NCI-H1048 (cell line): ENCODE measurements at regions not wholly inside any gene's neighbourhood (a gene's known extent, or its start where the extent isn't known, plus 50 kb on each side); places are given as distances from the start of the nearest gene placed in this dataset.

ENCODE experiments used
- DNase-seq: peaks from one replicate; lab custom pipeline; 2025; lab: John Stamatoyannopoulos, UW

DNA sequence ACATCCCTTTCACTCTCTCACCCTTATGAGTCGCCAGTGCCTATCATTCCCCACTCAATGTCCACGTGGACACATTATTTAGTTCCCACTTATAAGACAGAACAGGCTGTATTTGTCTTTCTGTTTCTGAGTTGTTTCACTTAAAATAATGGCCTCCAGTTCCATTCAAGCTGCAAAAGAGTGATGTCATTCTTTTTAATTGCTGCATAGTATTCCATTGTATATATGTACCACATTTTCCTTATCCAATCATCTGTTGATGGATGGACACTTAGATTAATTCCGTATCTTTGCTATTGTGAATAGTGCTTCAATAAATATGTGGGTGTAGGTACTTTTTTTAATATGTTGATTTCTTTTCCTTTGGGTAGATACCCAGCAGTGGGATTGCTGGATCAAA is 79.1 kb downstream of the ZNF365 start:
- no peak for DNase-seq

DNA sequence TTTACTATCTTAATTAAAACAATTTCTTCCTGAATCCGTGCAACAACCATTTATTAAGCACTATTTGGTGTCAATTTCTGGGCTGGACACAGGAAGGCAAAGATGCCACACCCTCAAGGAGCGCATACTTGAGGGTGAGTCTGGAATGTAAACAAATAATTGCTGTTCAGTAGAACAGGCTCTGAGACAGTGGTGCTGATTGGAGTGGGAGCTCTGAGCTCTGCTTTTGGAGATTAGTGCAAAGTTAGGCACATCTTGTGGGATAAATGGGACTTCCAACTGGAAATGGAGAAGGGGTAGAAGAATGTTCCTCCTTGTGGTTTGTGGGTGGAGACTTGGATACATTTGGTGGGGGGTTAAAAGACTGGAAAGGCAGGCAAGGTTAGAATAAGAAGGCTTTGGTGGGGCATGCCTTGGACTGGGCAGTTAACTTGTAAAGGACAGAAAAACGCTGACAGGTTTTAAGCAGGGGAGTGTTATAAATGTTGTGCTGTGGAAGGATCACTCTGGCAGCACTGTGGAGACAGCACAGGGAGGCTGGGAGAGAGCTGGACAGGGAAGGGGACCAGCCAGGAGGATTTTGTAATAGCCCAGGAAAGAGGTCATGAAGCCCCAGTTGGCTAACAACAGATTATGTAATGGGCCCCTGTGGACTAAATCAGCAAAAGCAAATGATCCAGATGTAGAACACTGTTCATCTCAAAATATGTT is 80.7 kb downstream of the ZNF365 start:
- no peak for DNase-seq

DNA sequence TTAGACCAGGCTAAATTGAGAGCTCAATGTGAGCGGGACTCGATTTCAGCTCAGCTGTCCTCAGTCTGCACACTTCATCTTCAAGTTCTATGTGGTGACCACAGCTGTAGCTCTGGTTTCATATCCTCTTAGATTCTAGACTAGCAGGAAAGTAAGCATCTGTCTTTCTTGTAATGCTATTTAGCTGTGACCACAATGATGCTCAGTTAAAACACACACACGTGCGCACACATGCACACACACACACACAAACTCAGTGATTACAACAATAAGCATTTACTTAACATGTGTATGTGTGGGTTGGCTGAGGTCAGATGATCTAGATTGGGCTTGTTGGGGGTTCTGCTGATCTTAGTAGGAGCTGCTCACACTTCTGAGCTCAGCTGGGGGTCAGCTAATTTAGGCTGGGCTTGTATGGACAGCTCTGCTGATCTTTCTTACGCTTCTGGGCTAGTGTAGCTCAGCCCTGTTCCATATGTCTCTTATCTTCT is 82.5 kb downstream of the ZNF365 start:
- no peak for DNase-seq

DNA sequence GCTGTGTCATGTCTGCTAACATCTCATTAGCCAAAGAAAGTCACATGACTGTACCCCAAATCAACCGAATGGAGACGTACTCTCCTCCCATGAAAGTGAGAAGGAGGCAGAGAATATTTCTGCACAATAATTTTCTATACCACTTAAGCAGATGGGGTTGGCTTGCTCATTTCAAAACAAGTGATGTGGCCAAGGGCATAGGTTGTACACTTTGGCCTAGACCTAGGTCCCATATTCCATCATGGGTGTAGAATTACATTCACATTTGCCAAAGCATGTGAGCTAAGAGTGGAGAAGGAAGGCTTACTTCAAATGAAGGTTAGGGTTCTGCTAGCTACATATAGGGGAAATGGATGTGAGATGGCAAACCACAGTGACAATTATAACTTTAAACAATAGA is 83.0 kb downstream of the ZNF365 start:
- no peak for DNase-seq

DNA sequence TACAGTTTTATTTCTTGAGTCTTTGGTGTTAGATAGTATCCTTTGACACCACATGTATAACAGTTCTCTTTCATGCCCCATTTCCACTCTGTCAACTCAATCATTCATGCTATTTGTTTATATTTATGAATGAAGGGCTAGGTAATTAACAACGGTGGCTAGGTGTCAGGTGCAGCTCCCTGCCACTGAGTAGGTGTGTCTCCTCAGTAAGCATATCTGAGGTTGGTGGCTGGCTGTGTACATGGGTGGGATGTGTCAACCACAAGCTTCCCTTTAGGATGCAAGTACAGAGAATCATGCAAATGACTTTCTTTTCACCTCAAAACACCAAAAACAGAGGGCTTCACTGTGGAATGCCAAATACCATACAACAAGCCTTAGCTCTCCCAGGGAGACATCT is 83.4 kb downstream of the ZNF365 start:
- DNase-seq: no peak

DNA sequence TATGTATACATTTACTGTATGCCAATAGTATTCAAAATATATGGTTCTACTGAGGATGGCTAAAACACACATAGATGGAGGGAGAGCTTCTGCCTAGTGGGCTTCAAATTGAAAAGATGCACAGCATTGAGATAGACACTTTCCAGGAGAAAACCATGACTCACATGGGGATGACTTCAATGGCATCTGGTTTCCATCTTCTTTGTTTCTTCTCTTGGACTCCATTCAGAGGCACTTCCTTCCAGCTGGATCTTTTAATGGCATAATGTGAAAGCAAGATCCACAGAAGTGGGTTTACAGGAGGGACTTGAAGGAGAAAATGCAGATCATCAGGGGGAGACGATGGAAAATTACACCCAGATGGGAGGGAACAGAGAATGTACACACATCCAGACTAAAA is 84.9 kb downstream of the ZNF365 start:
- no peak for DNase-seq

DNA sequence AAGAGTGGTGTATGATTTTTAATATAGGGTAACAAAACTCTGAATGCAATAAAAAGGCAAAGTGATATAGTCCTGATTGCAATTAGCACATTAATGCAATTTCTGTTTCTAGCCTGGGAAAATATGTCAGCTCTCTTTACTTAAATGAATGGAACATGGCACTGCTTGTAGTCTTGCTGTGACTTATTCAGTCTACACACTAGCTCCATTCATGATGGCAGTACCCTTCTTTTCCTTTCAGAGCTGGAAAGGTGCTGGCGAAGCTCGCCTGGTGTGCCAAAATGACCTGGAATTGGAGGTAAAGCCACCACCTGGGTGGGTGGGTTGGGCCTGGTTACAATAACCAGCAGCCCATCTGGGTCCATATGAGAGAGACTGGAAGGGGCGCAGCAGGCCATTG is 85.3 kb downstream of the ZNF365 start:
- DNase-seq: no peak

DNA sequence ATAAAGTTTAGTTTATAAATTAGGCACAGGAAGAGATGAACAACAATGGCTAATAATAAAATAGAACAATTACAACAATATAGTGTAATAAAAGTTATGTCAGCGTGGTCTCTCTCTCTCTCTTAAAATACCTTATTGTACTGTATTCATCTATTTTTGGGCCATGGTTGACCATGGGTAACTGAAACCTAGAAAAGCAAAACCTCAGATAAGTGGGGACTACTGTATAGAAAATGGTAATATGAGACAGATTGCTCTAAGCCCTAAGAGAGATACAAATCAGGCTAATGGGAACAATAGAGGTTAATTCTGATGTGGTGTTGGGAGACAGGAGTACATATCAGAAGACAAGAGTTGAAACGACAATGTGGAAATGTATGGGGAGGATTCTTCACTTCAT is 86.2 kb downstream of the ZNF365 start:
- no peak for DNase-seq

DNA sequence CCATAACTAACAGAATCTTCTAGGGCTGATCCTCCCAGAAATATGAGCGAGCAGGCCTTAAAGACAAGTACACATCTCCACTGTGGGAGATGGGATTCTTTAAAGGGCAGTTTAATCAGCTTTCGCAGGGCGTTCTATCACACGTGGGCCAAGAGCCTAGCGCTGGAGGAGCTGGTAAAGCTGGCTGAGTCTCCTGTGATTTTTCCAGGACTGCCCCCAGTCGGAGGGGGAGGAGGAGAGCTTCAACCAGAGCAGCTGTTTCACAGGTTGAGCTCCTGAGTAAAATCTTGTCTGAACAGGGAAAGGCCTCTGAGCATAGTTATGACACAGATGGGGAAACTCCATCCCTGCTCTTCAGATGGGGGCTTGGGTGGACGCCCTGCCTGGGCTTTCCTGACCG is 87.0 kb downstream of the ZNF365 start:
- no peak for DNase-seq

DNA sequence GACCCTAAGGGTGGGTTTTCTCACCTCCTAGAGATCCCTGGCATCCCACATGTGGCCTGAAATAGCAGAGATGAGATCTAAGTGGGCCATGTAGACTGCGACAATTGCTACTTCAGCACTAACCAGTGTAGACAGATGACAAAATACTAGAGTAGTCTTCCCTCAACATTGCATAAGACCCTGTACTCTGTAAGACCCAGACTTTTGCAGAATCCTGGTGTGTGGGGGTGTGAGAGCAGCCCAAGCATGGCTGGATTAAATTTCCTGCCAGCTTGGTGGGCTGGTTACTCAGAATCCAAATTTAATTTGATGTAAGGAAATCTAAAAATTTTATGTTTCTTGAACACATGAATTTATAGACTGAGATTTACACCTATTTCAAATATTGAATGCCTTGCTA is 88.3 kb downstream of the ZNF365 start:
- no peak for DNase-seq

DNA sequence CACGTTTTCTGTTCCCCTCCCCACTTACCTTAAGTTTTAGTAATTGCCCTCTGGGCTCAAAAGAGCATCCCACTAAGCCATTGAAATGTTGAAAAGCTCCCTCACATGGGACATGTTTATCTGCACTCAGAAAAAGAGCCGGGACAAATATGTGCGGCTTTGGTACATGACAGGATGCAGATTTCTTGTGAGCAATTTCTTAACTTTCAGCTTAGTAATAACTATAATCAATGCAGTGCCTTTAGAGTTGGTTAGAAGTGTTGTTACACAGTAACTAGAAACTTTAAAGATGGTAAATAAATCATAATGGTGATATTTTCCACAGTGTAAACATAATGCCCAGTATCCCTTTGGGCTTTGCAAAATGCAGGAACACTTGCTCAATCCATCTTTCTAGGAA is 89.2 kb downstream of the ZNF365 start:
- DNase-seq: no peak

DNA sequence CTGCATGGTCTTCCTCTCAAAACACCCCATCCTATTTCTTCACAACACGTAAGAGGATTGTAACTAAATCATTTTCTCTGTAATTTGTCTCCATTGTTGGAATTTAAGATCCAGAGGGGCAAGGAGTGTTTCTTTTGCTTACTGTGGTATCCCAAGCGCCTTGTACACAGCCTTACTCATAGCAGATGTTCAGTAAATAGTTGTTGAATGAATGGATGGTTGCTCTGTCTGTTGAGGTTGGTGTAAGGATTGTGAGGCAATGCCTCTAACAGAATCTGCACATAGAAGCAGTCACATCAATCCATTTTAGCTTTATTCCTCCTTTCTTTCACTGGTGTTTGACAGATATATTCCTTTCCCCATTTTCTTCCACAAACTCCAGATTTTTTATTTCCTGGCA is 90.1 kb downstream of the ZNF365 start:
- DNase-seq: no peak

DNA sequence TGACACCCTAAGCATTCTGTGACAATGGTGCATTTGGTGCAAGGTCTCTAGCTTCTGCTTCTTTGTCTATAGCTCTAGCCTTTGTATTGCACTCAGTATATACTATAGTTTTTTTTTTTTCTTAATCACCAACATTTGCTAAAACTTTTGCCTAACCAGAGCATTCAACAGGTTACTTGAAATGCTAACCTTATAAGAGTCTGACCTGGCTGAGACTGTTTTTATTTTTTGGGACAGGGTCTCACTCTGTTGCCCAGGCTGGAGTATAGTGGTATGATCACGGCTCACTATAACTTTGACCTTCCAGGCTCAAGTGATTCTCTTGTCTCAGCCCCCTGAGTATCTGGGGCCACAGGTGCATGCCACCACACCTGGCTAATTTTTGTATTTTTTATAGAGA is 92.4 kb downstream of the ZNF365 start:
- DNase-seq: no peak

DNA sequence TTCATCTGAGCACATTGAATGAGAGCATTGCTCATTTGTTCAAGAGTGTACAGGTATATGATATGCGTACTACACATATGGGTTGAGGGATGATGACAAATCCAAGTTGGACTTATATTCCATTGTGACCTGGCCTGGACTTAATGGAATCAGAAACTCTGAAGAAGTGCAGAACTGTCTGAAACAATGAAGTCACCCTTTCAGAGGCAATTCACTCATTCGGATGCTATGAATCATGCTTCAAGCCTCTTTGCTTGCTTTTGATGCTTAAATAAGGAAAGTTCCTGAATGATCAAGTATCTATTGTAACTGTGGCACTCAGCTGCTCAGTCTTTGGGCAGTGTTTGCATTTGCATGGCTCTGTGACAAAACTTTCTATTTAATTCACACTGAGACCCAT is 93.4 kb downstream of the ZNF365 start:
- DNase-seq: no peak

DNA sequence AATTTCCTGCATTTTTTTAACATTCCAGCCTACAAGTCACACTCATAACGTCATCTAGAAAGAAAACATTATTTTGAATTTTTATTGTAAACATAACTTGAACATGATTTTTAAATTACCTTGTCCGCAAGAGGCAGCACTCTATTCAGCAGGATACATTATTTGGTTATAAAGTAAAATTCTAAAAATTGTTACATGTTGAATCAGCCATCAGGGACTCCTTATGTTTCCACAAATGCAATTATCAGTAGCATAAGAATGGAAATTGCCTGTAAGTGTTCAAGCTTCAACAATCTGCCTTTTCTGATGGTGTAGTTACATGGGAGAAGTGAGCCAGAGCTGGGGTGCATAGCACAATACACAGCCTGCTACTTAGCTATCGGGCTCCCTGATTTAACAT is 97.5 kb downstream of the ZNF365 start:
- no peak for DNase-seq

DNA sequence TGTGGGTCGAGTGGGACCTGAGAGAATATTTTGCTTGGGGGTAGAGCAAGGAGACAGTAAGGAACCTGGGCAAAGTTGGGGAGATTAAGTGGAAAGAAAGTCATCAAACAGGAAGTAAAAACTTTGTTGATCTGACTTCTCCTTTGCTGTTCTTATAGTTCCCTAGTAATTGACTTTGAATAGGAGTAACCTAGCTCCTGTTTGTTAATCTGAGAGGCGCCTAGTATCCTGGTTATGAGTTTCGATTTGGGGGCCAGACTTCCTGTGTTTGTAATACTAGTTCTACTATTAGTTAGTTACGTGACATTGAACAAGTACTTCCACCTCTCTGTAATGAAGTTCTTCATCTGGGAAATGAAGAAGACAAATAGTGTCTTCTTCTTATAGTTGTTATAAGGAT is 99.1 kb downstream of the ZNF365 start:
- no peak for DNase-seq

DNA sequence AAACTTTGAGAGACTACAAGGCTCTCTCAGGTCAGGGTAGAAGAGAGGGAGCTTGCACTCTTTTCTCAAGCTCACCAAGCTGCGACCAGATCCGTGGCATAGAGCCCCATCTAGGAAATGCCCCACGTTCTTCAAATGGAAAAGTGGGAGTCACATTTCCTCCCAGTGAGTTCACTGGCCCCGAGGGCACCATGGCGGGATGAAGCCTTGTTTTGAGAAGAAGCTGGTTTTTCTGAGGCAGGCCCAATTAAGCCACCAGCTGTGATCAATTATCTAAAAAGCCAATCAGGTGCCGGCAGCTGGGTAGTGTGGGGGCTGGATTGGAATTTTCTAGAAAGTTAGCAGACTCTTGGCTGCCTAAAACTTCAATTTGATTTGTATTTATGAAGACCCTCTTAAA is 101.4 kb downstream of the ZNF365 start:
- no peak for DNase-seq

DNA sequence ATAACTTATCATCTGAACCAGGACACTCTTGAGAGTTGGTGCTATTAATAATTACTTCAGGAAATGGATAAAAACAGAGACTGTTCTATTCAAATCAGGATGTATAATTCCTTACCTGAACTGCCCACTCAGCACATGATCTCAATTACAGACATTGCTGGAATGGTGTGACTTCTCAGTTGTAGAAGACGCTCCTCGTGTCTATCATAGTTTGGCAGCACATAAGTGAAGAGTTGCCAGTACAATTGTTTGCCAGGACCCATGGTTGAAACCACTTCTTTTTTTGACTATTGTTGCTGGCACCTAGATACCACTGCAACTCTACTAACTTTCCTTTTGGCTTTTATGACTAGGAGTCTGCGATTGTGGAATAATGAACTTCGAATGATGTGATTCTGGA is 105.4 kb downstream of the ZNF365 start:
- DNase-seq: no peak

DNA sequence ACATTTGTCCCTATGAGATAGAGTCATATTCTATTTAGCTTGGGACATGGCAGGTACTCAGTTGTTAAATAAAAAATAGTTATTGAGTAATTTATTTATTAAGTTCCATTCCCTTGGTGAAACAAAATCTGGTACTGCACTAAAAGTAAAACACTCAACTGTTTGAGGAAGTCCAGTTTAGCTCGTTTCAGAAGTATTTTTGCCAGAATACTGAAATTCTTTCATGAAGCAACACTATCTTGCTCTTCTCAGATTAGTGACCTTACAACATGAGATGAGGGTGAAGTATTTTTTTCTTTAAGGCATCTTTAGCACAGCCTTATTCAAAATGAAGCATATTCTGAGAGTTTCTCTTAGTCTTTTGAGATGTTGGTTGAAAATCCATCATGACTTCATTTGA is 106.0 kb downstream of the ZNF365 start:
- no peak for DNase-seq

DNA sequence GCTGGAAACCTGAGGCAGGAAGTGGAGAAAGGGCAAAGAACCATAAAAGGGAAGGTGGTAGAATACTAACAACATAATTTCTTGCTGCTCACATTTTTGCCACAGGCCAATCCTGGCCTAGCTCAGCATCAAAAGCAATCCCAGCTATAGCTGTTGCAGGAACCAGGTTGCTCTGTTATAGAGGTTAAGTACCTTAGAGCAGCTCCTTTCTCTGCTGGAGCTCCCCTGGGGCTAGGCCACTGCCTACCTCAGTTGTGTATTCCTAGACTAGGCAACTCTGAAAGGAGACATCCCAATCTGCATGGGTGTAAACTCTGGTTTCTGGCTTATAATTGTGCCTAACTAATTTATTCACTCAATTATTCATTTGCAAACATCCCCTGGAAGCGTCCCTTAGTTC is 108.4 kb downstream of the ZNF365 start:
- DNase-seq: no peak

DNA sequence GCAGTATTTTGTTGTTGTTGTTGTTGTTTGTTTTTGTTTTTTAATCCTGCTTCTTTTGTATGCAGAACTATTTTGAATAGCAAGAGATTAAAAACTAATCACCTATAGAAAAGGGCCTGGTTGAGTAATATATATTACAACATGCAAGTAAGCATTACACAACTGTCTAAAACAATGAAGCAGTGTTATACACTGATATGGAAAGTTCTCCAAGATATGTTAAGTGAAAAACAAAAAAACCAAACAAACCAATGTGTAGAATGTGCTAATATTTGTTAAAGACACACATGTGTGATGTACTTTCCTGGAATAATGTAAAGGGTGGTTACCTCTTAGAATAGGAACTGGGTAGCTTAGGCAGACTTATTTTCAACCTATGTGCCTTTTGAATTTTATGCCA is 117.4 kb downstream of the ZNF365 start:
- DNase-seq: no peak

DNA sequence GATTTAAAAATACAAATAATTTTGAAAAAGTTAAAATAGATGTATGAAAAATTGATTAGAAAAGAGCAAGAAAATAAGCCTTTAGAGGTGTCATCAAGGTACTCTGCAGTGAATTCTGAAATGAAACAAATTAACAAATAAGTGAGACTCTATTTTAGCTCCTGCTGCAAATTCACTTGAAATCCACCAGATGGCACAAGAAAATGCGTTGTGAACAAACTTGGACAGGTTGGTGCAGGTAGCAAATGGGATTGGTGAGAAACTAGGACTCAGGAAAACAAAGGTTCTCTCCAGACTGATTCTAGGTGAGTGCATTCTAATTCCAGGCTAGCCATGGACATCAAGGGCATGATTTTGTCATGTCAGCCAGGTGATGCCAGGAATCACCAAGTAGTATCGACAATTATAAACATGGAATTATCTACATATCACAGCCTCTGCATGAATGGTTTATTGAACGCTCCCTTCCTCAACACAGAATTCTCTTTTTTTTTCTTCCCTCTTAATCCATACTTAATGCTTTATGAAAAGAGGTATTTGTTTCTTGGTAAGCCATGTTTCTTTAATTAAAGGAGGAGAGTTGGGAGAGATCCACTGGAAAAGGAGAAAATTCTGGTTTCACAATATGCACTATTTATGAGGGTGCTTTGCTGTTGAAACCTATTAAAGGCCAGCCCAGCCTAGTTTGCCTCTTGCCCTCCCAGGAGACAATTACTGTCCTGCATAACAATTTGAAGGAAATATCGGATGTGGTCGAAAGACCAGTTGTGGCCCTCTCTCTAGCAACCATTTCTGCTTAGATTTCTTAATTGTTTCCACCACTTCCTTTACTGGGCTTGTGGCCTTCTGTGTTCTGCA is 118.1 kb downstream of the ZNF365 start:
- no peak for DNase-seq

DNA sequence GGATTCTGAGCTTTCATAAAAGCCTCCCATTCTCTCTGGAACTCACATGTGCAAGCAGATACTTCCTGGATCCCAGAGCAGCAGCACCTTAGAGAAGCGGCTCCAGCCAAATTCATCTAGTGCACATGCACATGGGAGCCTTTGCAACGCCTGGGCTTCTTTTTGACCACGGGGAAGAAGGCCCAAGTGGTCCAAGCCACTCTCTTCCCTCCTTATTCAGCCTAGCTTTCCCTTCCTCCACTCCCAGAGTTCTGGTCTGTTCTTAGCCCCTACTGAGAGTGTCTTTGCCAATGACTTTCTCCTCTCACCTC is 118.7 kb downstream of the ZNF365 start:
- DNase-seq: no peak

DNA sequence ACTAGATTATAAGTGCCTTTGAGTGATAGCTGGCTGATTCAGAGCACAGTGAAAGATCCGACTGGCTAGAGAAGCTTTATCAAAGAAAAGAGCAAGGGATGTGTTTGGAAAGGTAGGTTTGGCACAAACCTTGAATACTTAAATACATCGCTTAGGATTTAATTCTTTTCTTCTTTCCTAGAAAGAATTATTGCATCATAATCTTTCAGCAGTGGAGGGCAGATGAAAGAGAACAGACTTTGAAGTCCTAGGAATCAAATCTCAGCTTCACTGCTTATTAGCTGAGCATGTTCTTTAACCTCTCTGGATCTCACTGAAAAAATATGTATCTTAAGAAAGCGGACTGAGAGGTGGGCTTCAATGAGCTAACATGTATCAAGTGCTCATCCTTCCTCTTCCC is 122.8 kb downstream of the ZNF365 start:
- DNase-seq: no peak
